ENCODE measurements at regions not wholly inside any gene's neighbourhood (a gene's known extent, or its start where the extent isn't known, plus 50 kb on each side); places are given as distances from the start of the nearest gene placed in this dataset.

GRCh38 chr6:14488180-14488579, 370.6 kb downstream of the CD83 start:
- TF ChIP-seq POLR2A (IDR thresholded peaks at IDR 0.05), result no peak
- TF ChIP-seq CTCF (IDR thresholded peaks at IDR 0.05), result no peak

Data from body of pancreas (tissue), 4 donors.